Activated CD8-positive, alpha-beta memory T cell treated with anti-CD3 and anti-CD28 coated beads, Interleukin-2, amount 10 ng/mL, durations not matched to agents 7 days and 5 days (primary cell): ENCODE measurements at regions not wholly inside any gene's neighbourhood (a gene's known extent, or its start where the extent isn't known, plus 50 kb on each side); places are given as distances from the start of the nearest gene placed in this dataset.

ENCODE experiments used
- ATAC-seq: fragments of 150-1000 bp; cut with Tn5 transposase; one replicate; pipeline ENCODE4 v1.10.0; 2021; ENCODE audit warnings: moderate library complexity
- CTCF ChIA-PET: fragments of 350-600 bp; sonication (Branson Sonifier 250); formaldehyde crosslinking; loops from one replicate; lab custom pipeline; 2021; ENCODE audit warnings: antibody characterized with exemption; lab: Charles Lee
- DNase-seq: peaks from one replicate; pipeline ENCODE4 v3.0.0-alpha.2; 2020
- H3K27ac Mint-ChIP-seq: one replicate; pipeline ENCODE4 v1.8.0; 2021; ENCODE audit warnings: mild to moderate bottlenecking, mixed read lengths
- H3K27me3 Mint-ChIP-seq: one replicate; pipeline ENCODE4 v1.8.0; 2021; ENCODE audit warnings: mixed read lengths
- H3K36me3 Mint-ChIP-seq: one replicate; pipeline ENCODE4 v1.8.0; 2021; ENCODE audit warnings: mild to moderate bottlenecking, mixed read lengths
- H3K4me1 Mint-ChIP-seq: one replicate; pipeline ENCODE4 v1.8.0; 2021; ENCODE audit warnings: mixed read lengths
- H3K4me3 Mint-ChIP-seq: one replicate; pipeline ENCODE4 v1.8.0; 2021; ENCODE audit warnings: mild to moderate bottlenecking, moderate library complexity, mixed read lengths
- H3K9me3 Mint-ChIP-seq: one replicate; pipeline ENCODE4 v1.8.0; 2022; ENCODE audit warnings: low read depth, mixed read lengths

DNA sequence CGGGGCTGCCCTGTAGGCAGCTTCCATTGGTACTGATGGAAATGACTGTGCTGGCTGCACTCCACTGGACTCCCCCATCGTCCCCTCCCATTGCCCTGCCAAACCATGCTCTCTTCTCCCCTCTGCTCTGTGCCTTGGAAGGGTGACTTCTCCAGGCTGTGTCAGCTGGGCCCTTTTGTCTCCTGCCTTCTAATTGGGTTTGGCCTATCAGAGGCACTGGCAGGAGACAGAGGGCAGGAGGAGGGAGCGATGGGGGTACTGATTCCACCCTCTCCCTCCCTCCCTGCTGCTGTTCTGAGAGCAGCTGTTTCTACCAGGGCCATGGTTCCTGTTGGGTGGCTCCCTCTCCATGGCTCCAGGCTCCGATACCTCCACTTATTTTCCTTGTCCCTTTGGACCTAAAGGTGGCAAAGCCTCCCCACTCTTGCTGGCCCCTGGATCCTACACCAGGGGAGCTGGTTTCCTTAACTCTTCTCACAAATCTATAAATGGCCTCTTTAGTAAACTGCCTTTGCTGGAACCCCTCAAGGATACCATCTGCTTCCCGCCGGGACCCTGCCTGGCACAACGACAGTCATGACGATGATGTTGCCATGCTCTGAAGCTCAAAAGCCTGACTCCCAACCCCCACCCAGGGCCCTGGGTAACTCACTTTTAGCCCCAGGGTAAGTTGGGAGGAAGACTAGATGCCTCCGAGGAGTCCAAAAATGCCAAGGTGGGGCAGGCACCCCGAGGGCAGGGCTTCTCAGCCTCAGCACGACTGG lies 123.8 kb upstream of the RPL38 start:
- H3K4me3 Mint-ChIP-seq, result no peak overlapping the region
- H3K27me3 Mint-ChIP-seq, result peaks cover 6% of the 10 kb centered on the region
- no peak overlapping the region for H3K27ac Mint-ChIP-seq
- CTCF ChIA-PET, result interaction anchor here (1.3 to 2.0 kb wide), 2 partner anchors 10 to 11 kb away, joined by 4 to 6 read pairs; no protein-coding TSS in a partner anchor
- no peaks in the 10 kb centered on the region for H3K4me1 Mint-ChIP-seq
- DNase-seq (no peak), ATAC-seq (no peak)
- no peaks in the 10 kb centered on the region for H3K36me3 Mint-ChIP-seq
- no peaks in the 10 kb centered on the region for H3K9me3 Mint-ChIP-seq

GRCh38 chr17:74080656-74081582 lies 122.6 kb upstream of the RPL38 start:
- ATAC-seq (no peak), DNase-seq (no peak)
- Mint-ChIP-seq H3K27ac (no peak overlapping the region), H3K9me3 (peaks cover 5% of the 10 kb centered on the region), H3K36me3 (no peaks in the 10 kb centered on the region), H3K4me3 (no peak overlapping the region), H3K27me3 (peaks cover 6% of the 10 kb centered on the region), H3K4me1 (no peaks in the 10 kb centered on the region)
- CTCF ChIA-PET, result interaction anchor here (2.2 kb wide), 1 partner anchor 9 kb away, joined by 8 read pairs; no protein-coding TSS in a partner anchor

GRCh38 chr17:74082886-74083285 lies 120.6 kb upstream of the RPL38 start:
- Mint-ChIP-seq H3K4me3 (no peak overlapping the region), H3K27me3 (peaks cover 6% of the 10 kb centered on the region), H3K4me1 (no peaks in the 10 kb centered on the region), H3K27ac (no peak overlapping the region), H3K9me3 (peaks cover 5% of the 10 kb centered on the region), H3K36me3 (no peaks in the 10 kb centered on the region)
- ATAC-seq (no peak), DNase-seq (no peak)
- CTCF ChIA-PET, result no interaction called here

GRCh38 chr17:74083321-74083720 lies 120.2 kb upstream of the RPL38 start:
- H3K27ac Mint-ChIP-seq, result no peak overlapping the region
- H3K4me1 Mint-ChIP-seq, result no peaks in the 10 kb centered on the region
- ATAC-seq, result no peak
- peaks cover 5% of the 10 kb centered on the region for H3K9me3 Mint-ChIP-seq
- no peak for DNase-seq
- H3K27me3 Mint-ChIP-seq, result peaks cover 6% of the 10 kb centered on the region
- H3K36me3 Mint-ChIP-seq, result no peaks in the 10 kb centered on the region
- CTCF ChIA-PET, result no interaction called here
- H3K4me3 Mint-ChIP-seq, result no peak overlapping the region

DNA sequence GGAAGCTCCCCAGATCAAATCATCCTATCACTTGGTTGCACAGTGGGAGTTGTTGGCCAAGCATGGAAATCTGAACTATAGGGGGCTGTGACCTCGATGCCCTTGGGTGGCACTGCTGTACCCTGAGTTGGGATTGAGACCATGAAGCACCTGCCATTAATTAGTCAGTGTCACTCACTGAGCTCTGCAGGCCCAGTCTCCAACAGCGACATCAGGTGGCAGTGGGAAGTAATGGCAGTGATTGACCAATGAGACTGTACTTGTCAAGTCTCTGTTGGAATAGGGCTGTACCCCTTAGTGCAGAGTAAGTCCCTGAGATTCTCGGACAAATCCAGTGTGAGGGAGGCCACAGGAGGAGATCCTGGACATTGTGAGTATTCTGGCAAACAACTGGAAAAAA lies 118.0 kb upstream of the RPL38 start:
- CTCF ChIA-PET, result no interaction called here

DNA sequence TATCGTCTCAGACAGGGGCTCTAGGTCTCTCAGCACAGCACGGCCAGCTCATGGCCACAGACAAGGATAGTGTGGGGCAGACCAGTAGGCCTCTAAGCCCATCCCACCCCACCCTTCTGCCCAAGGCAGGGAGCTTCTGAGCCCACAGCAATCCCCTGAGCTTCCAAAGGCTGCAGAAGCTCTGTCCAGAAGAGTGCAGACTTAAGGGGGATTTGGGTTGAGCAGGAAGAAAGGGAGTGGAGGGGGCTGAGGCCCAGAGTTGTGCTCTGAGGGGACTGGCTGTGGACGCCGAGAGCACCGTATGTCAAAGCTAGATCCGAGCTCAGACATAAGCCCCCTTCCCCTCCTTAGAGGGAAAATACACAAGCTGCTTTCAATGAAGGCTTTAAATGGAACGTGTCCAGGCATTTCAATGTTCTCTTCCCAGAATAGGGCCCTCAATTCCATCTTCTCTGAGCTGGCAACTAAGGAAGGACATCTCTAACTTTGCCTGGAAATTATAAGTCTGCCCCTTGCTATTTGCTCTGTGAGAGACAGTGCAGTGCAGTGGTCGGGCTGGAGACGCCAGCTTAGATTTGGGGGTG lies 116.4 kb upstream of the RPL38 start:
- ATAC-seq (no peak), DNase-seq (no peak)
- H3K36me3 Mint-ChIP-seq, result no peaks in the 10 kb centered on the region
- peaks cover 5% of the 10 kb centered on the region for H3K9me3 Mint-ChIP-seq
- H3K27ac Mint-ChIP-seq, result no peak overlapping the region
- CTCF ChIA-PET, result interaction anchor here (1.1 to 1.4 kb wide), 2 partner anchors 23 to 112 kb away, joined by 3 read pairs; no protein-coding TSS in a partner anchor
- no peaks in the 10 kb centered on the region for H3K4me1 Mint-ChIP-seq
- no peak overlapping the region for H3K4me3 Mint-ChIP-seq
- H3K27me3 Mint-ChIP-seq, result peaks cover 6% of the 10 kb centered on the region

More for the DNA sequence above, 118.0 kb upstream of the RPL38 start:
- Mint-ChIP-seq H3K36me3 (no peaks in the 10 kb centered on the region), H3K9me3 (peaks cover 5% of the 10 kb centered on the region), H3K4me1 (no peaks in the 10 kb centered on the region), H3K27ac (no peak overlapping the region), H3K4me3 (no peak overlapping the region), H3K27me3 (peaks cover 6% of the 10 kb centered on the region)
- DNase-seq (no peak), ATAC-seq (no peak)

DNA sequence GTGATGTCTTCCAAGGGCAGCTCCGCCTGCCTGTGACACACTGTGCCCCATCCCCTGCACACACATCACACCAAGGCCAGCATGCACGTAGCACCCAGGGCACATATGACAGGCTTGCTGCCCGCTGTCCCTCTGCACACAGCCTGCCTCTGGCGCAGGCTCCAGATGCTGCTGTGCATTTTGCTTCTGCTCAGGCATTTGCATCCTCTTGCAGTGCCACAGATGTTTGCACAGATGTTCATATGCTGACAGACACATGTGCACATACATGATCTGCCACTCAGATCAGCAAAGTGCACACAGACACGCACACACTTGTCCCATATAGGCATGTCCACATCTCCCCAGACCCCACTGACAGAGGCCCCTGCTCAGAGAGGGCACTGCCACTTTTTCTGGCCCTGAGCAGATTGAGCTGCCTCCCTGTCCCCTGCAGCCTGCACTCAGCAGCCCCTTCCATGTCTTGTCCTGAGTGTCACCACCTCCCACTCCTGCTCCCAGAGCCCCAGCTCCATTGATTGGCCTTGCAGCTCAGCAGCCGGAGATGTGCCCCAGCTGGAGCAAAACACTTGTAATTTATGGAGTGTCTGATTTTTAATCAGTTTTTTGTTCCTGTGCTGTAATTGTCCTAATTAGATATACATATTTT lies 115.1 kb upstream of the RPL38 start:
- no peak for DNase-seq
- Mint-ChIP-seq H3K27ac (no peak overlapping the region), H3K4me1 (no peaks in the 10 kb centered on the region), H3K9me3 (peaks cover 5% of the 10 kb centered on the region), H3K27me3 (peaks cover 10% of the 10 kb centered on the region), H3K36me3 (no peaks in the 10 kb centered on the region), H3K4me3 (no peak overlapping the region)
- no peak for ATAC-seq
- CTCF ChIA-PET, result no interaction called here

DNA sequence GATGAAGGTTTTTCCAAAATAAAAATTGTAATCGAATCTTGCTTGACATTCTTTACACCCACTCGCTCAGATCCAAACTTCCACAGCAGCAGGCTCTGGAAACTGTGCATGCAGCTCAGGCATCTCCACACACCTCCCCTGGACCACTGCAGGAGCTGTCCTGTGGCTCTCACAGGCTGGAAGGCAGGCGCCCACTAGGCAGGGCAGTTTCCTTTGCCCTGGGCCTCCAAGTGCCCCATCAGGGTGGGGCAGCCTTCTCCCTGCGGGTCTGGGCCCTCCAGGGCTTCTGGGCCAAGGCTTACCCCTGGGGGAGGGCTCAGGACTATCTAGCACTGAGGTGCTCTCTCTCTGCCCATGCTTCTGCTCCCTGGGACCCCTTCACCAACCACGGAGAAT lies 114.5 kb upstream of the RPL38 start:
- Mint-ChIP-seq H3K27ac (no peak overlapping the region), H3K36me3 (no peaks in the 10 kb centered on the region)
- CTCF ChIA-PET, result no interaction called here

DNA sequence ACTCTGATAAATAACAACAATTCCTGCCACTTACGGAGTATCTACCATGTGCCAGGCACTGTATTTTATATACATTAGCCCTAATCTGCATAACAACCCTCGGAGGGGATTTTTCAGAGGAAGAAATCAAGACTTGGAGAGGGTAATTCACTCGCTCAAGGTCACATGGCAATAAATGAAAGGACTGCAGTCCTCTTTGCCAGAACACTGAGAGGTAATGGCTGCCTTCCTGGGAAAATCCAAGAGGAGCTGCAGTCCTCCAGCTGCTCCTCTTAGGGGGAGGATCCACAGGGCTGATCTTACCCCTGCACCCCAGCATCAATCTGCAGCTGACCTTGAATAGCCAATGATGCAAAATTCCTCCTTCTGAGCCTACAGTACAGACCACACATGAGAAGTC lies 114.1 kb upstream of the RPL38 start:
- H3K27me3 Mint-ChIP-seq, result peaks cover 18% of the 10 kb centered on the region
- H3K9me3 Mint-ChIP-seq, result peaks cover 5% of the 10 kb centered on the region
- H3K4me1 Mint-ChIP-seq, result no peaks in the 10 kb centered on the region
- ATAC-seq (no peak), DNase-seq (no peak)
- H3K4me3 Mint-ChIP-seq, result no peak overlapping the region
- no peak overlapping the region for H3K27ac Mint-ChIP-seq
- CTCF ChIA-PET, result interaction anchor here (0.8 to 2.1 kb wide), 7 partner anchors 8 to 111 kb away, joined by 3 to 17 read pairs (median 6); no protein-coding TSS in a partner anchor
- H3K36me3 Mint-ChIP-seq, result no peaks in the 10 kb centered on the region

More for the DNA sequence above, 114.5 kb upstream of the RPL38 start:
- no peak for DNase-seq
- H3K4me3 Mint-ChIP-seq, result no peak overlapping the region
- peaks cover 5% of the 10 kb centered on the region for H3K9me3 Mint-ChIP-seq
- H3K27me3 Mint-ChIP-seq, result peaks cover 15% of the 10 kb centered on the region
- H3K4me1 Mint-ChIP-seq, result no peaks in the 10 kb centered on the region
- no peak for ATAC-seq

- no peak overlapping the region for H3K27ac Mint-ChIP-seq
- no peaks in the 10 kb centered on the region for H3K4me1 Mint-ChIP-seq
- H3K9me3 Mint-ChIP-seq, result peaks cover 4% of the 10 kb centered on the region
- CTCF ChIA-PET, result interaction anchor here (0.6 to 2.1 kb wide), 12 partner anchors 9 to 114 kb away, joined by 3 to 17 read pairs (median 5); partner anchors contain the start of gene RPL38
- DNase-seq (peak; percentile 78), ATAC-seq (no peak)
- H3K36me3 Mint-ChIP-seq, result no peaks in the 10 kb centered on the region
- H3K4me3 Mint-ChIP-seq, result no peak overlapping the region
- peaks cover 20% of the 10 kb centered on the region for H3K27me3 Mint-ChIP-seq
These were observed 113.5 kb upstream of the RPL38 start for GRCh38 chr17:74089869-74090464.

DNA sequence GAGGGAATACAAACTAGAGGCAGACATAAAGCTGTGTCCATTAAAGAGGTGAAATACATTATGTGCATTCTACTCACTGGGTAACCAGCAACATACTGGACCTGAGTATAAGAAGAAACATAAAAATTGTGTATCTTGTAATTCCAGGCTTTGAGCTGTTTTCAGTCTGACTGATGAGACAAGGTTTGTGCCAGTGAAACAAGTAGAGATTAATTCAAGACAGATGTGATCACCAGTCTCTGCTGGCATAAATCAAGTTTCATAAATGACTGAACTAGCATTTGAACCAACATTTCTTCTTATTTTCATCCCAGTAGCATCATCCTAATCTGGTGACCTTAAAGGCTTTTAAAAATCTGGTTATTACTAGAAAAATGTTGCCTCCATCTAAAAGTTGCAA lies 108.8 kb upstream of the RPL38 start:
- Mint-ChIP-seq H3K36me3 (no peaks in the 10 kb centered on the region), H3K27ac (no peak overlapping the region), H3K4me1 (no peaks in the 10 kb centered on the region), H3K9me3 (no peaks in the 10 kb centered on the region), H3K27me3 (peaks cover 27% of the 10 kb centered on the region), H3K4me3 (no peak overlapping the region)
- no peak for ATAC-seq
- DNase-seq, result no peak
- CTCF ChIA-PET, result no interaction called here

GRCh38 chr17:74096456-74096855 lies 107.0 kb upstream of the RPL38 start:
- CTCF ChIA-PET, result no interaction called here
- Mint-ChIP-seq H3K9me3 (no peaks in the 10 kb centered on the region), H3K36me3 (no peaks in the 10 kb centered on the region)

More at GRCh38 chr17:74096456-74096855, 107.0 kb upstream of the RPL38 start:
- Mint-ChIP-seq H3K4me1 (no peaks in the 10 kb centered on the region), H3K27ac (no peak overlapping the region), H3K27me3 (peaks cover 23% of the 10 kb centered on the region), H3K4me3 (no peak overlapping the region)
- ATAC-seq, result no peak
- no peak for DNase-seq
